ENCODE measurements at regions not wholly inside any gene's neighbourhood (a gene's known extent, or its start where the extent isn't known, plus 50 kb on each side); places are given as distances from the start of the nearest gene placed in this dataset.

GRCh38 chr3:3333571-3333970 lies 154.1 kb upstream of the CRBN start:
- TF ChIP-seq ZNF347 (CRISPR knock-in tag; IDR thresholded peaks at IDR 0.05; ENCODE audit: low read depth) = no peak
- TF ChIP-seq SMC3 (conservative IDR thresholded peaks at IDR 0.05; ENCODE audit: insufficient read depth, low read depth, low read length) = no peak
- no peak for TF ChIP-seq MEF2A (IDR thresholded peaks at IDR 0.05; ENCODE audit: control insufficient read depth, low read depth, low read length)
- no peak for TF ChIP-seq ZNF280B (CRISPR knock-in tag; IDR thresholded peaks at IDR 0.05)
- no peak for TF ChIP-seq ARNT (IDR thresholded peaks at IDR 0.05)

All from K562 (cell line).